Adrenal gland (tissue), 9 donors: ENCODE measurements at regions not wholly inside any gene's neighbourhood (a gene's known extent, or its start where the extent isn't known, plus 50 kb on each side); places are given as distances from the start of the nearest gene placed in this dataset.

Experiments
- DNase-seq, 7 donors: peaks; one replicate each; pipeline ENCODE4 v3.0.0-alpha.2; 2019 to 2020
- H3K27ac ChIP-seq, 5 donors: fragments of 200-600 bp; sonication (generic) in 4 of 5; 1 replicate in 3 of 5; 2 replicates in 2 of 5; pipeline versions ENCODE4 v1.5.1 to v1.8.0; 2016 to 2020; ENCODE audit warnings: mild to moderate bottlenecking in 1 of 5
- H3K27me3 ChIP-seq: fragments of 200-600 bp; 2 replicates; pipeline ENCODE4 v1.8.0; 2021
- H3K36me3 ChIP-seq, 2 donors: fragments of 200-600 bp; replicated peaks in 1 of 2; 1 replicate in 1 of 2; 2 replicates in 1 of 2; pipeline versions ENCODE4 v1.5.1 to v1.8.0; 2018 to 2022
- H3K4me1 ChIP-seq, 2 donors: fragments of 200-600 bp; replicated peaks in 1 of 2; 1 replicate in 1 of 2; 2 replicates in 1 of 2; pipeline versions ENCODE4 v1.5.1 to v1.8.0; 2018 to 2021
- H3K4me3 ChIP-seq, 4 donors: fragments of 200-600 bp; sonication (generic) in 3 of 4; one replicate each; pipeline ENCODE4 v1.5.1; 2016 to 2018
- H3K9me3 ChIP-seq, 3 donors: fragments of 200-600 bp; sonication (generic) in 1 of 3; replicated peaks in 1 of 3; 1 replicate in 2 of 3; 2 replicates in 1 of 3; pipeline versions ENCODE4 v1.5.1 to v1.8.0; 2016 to 2021
- POLR2A ChIP-seq, 2 donors: fragments of 450-650 bp; IDR thresholded peaks; one replicate each; pipeline ENCODE4 v1.6.1; 2017; ENCODE audit warnings: antibody characterized with exemption in 2 of 2, mild to moderate bottlenecking in 2 of 2, moderate library complexity in 1 of 2
- WGBS, 4 donors: extraction: QIAGEN DNeasy Blood & Tissue Kit in 2 of 4; methylation state at CpG; one replicate each; pipeline versions ENCODE4 v1.1.5 to v1.1.7; 2013 to 2017; 5-methylcytosine and 5-hydroxymethylcytosine counted together
- intact Hi-C, 2 donors: fragments of 100-400 bp; cut with DNase I; formaldehyde crosslinking; loops; one replicate each; pipeline versions ENCODE4 v1.14.1 to v1.15.0; 2022 to 2023
- TF ChIP-seq, protein P1 (sequence below), 6 experiments: fragments of 450-650 bp in 4 of 6; fragments of 200-600 bp in 2 of 6; sonication (generic) in 1 of 6; IDR thresholded peaks; 1 replicate in 5 of 6; 2 replicates in 1 of 6; pipeline versions ENCODE4 v1.5.1 to v1.8.0; 2016 to 2021; ENCODE audit warnings: antibody characterized with exemption in 6 of 6, mild to moderate bottlenecking in 2 of 6, moderate library complexity in 1 of 6
- donor health status: healthy with polysubstance abuse.
- donor health status: Bipolar disorder and iron deficiency.
- donor health status: DM: yes; HTN: yes; CAD: no.
- donor health status: DM: no; HTN: no; CAD: no.
- donor health status: DM: no; HTN: no; CAD: no.

- no peak overlapping the region for H3K27ac ChIP-seq
- intact Hi-C loops: no loop called here
- H3K36me3 ChIP-seq: no peaks in the 10 kb centered on the region
- TF ChIP-seq, protein P1, sequence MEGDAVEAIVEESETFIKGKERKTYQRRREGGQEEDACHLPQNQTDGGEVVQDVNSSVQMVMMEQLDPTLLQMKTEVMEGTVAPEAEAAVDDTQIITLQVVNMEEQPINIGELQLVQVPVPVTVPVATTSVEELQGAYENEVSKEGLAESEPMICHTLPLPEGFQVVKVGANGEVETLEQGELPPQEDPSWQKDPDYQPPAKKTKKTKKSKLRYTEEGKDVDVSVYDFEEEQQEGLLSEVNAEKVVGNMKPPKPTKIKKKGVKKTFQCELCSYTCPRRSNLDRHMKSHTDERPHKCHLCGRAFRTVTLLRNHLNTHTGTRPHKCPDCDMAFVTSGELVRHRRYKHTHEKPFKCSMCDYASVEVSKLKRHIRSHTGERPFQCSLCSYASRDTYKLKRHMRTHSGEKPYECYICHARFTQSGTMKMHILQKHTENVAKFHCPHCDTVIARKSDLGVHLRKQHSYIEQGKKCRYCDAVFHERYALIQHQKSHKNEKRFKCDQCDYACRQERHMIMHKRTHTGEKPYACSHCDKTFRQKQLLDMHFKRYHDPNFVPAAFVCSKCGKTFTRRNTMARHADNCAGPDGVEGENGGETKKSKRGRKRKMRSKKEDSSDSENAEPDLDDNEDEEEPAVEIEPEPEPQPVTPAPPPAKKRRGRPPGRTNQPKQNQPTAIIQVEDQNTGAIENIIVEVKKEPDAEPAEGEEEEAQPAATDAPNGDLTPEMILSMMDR (IDR thresholded peaks at IDR 0.05): no peak
- no peak for TF ChIP-seq POLR2A (IDR thresholded peaks at IDR 0.05)
- H3K9me3 ChIP-seq: no peaks in the 10 kb centered on the region
- H3K4me1 ChIP-seq: no peaks in the 10 kb centered on the region
- no peak overlapping the region for H3K4me3 ChIP-seq
- 46 to 68% (median 61%) methylated on average over 2 of the region's 2 CpGs for WGBS, 4 donors
- DNase-seq: no peak
- H3K27me3 ChIP-seq: no peaks in the 10 kb centered on the region
These were observed 83.8 kb upstream of the KL start for GRCh38 chr13:32932376-32932775.

- intact Hi-C loops: no loop called here
- no peak for TF ChIP-seq POLR2A (IDR thresholded peaks at IDR 0.05)
- TF ChIP-seq, protein P1 (IDR thresholded peaks at IDR 0.05): no peak
- 89 to 93% (median 91%) methylated on average over 3 of the region's 3 CpGs for WGBS, 4 donors
- no peaks in the 10 kb centered on the region for H3K27me3 ChIP-seq
- H3K9me3 ChIP-seq: no peaks in the 10 kb centered on the region
- no peak overlapping the region for H3K27ac ChIP-seq
- no peak for DNase-seq
- no peak overlapping the region for H3K4me3 ChIP-seq
- H3K36me3 ChIP-seq: no peaks in the 10 kb centered on the region
- no peaks in the 10 kb centered on the region for H3K4me1 ChIP-seq
These were observed 79.5 kb upstream of the KL start for GRCh38 chr13:32936716-32937115.

DNA sequence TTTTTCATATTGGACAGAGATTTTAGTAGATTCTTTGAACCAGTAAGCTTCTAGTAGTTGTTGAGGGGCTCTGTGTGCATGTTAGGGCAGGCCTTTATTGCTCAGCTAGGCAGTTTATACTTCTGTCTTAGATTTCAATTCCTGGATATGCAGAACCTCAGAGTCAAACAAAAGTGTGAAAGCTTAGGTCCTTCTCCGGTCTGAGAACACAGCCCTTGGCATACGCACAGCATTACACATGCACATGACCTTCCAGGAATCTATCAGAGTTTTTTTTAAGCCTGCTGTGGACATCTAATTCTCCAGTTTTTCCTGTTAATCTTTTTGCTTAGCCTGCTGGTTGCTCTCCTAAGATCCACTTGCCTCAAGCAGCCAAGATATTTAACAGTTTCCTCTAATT lies 77.9 kb upstream of the KL start:
- Histone ChIP-seq H3K4me1 (no peaks in the 10 kb centered on the region), H3K27ac (no peak overlapping the region), H3K36me3 (no peaks in the 10 kb centered on the region), H3K4me3 (no peak overlapping the region), H3K27me3 (no peaks in the 10 kb centered on the region), H3K9me3 (no peaks in the 10 kb centered on the region)
- DNase-seq: no peak
- no peak for TF ChIP-seq POLR2A (IDR thresholded peaks at IDR 0.05)
- TF ChIP-seq, protein P1 (IDR thresholded peaks at IDR 0.05): no peak
- intact Hi-C loops: no loop called here
- 78 to 83% (median 82%) methylated on average over 2 of the region's 2 CpGs for WGBS, 4 donors

DNA sequence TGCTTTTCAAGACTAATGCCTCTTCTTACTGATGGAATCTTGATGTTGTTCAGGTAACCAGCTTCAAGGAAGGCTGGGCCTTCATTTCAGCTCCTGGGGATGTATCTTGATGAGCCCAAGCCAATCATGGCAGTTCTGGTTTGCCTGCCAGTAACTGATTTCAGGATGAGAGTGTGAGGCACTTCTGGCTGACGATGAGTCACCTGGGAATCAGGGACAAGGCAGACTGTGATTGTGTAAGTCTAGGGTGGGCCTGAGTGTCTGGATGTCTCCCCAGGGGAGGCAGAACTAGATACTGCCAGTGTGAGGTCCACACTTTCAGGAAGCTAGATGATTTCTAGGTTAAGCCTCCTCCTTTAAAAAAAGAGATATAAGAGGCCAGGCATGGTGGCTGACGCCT lies 77.3 kb upstream of the KL start:
- intact Hi-C loops: no loop called here
- TF ChIP-seq POLR2A (IDR thresholded peaks at IDR 0.05): no peak
- TF ChIP-seq, protein P1 (IDR thresholded peaks at IDR 0.05): no peak
- Histone ChIP-seq H3K27me3 (no peaks in the 10 kb centered on the region), H3K9me3 (no peaks in the 10 kb centered on the region), H3K36me3 (no peaks in the 10 kb centered on the region), H3K4me1 (no peaks in the 10 kb centered on the region), H3K27ac (no peak overlapping the region), H3K4me3 (no peak overlapping the region)
- no peak for DNase-seq
- WGBS, 4 donors: 64 to 100% (median 81%) methylated on average over 1 to 2 of the region's 2 CpGs
